Esophagus muscularis mucosa (tissue), 4 donors: ENCODE measurements at regions not wholly inside any gene's neighbourhood (a gene's known extent, or its start where the extent isn't known, plus 50 kb on each side); places are given as distances from the start of the nearest gene placed in this dataset.

Experiments
- DNase-seq: peaks from one replicate; pipeline ENCODE4 v3.0.0-alpha.2; 2017; ENCODE audit errors: extremely low spot score
- H3K27ac ChIP-seq, 4 donors: fragments of 200-600 bp; sonication (generic); replicated peaks in 1 of 4; 1 replicate in 3 of 4; 2 replicates in 1 of 4; pipeline ENCODE4 v1.5.1; 2016 to 2019; ENCODE audit warnings: mild to moderate bottlenecking in 1 of 4
- H3K27me3 ChIP-seq, 4 donors: fragments of 200-600 bp; sonication (generic); one replicate each; pipeline versions ENCODE4 v1.5.1 to v1.6.0; 2016 to 2019
- H3K36me3 ChIP-seq, 4 donors: fragments of 200-600 bp; sonication (generic); one replicate each; pipeline ENCODE4 v1.5.1; 2016 to 2019
- H3K4me1 ChIP-seq, 4 donors: fragments of 200-600 bp; sonication (generic); one replicate each; pipeline ENCODE4 v1.5.1; 2016 to 2019
- H3K4me3 ChIP-seq, 4 donors: fragments of 200-600 bp; sonication (generic); 1 replicate in 2 of 4; 2 replicates in 2 of 4; pipeline ENCODE4 v1.5.1; 2016 to 2019; ENCODE audit warnings: mild to moderate bottlenecking in 4 of 4, moderate library complexity in 1 of 4
- H3K9me3 ChIP-seq, 4 donors: fragments of 200-600 bp; sonication (generic); 1 replicate in 3 of 4; 2 replicates in 1 of 4; pipeline ENCODE4 v1.5.1; 2016 to 2019
- EP300 ChIP-seq: sonication (generic); formaldehyde crosslinking; IDR thresholded peaks from one replicate; pipeline ENCODE4 v1.6.1; 2017; ENCODE audit warnings: antibody characterized with exemption
- POLR2A ChIP-seq: fragments of 450-650 bp; IDR thresholded peaks from one replicate; pipeline ENCODE4 v1.6.1; 2017; ENCODE audit warnings: antibody characterized with exemption, moderate library complexity, mild to moderate bottlenecking, low read depth
- POLR2AphosphoS5 ChIP-seq, 2 donors: sonication (generic); formaldehyde crosslinking; IDR thresholded peaks; one replicate each; pipeline ENCODE4 v1.6.1; 2017; ENCODE audit warnings: antibody characterized with exemption in 2 of 2
- WGBS: methylation state at CpG from one replicate; pipeline ENCODE4 v1.1.5; 2018; 5-methylcytosine and 5-hydroxymethylcytosine counted together
- intact Hi-C: fragments of 100-400 bp; cut with DNase I; formaldehyde crosslinking; loops from one replicate; pipeline ENCODE4 v1.15.1; 2023
- TF ChIP-seq, protein P1 (sequence below), 3 experiments: fragments of 200-600 bp in 2 of 3; fragments of 450-650 bp in 1 of 3; sonication (generic) in 2 of 3; IDR thresholded peaks; one replicate each; pipeline ENCODE4 v1.5.1; 2017 to 2019; ENCODE audit warnings: antibody characterized with exemption in 3 of 3, mild to moderate bottlenecking in 2 of 3, moderate library complexity in 1 of 3

DNA sequence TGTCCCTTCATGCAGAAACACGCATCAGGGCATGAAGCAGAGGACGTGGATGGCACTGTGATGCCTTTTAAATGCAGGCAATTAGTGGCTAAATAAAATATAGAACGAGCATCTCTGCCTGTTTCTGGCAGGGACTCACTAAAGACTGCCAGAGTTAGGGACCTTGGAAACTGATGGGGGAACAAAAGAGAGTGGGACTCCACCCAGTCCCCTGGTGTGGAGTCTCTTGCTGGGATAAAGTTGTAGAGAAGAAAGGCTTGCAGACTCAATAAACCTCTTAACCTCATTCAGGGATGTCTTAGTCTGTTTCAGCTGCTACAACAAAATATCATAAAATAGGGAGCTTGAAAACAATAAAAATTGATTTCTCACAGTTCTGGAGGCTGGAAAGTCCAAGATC is 87.6 kb upstream of the ARAP3 start:
- no peak for DNase-seq
- Histone ChIP-seq H3K4me3 (no peak overlapping the region), H3K27me3 (no peaks in the 10 kb centered on the region), H3K36me3 (no peaks in the 10 kb centered on the region), H3K4me1 (peaks cover 3 to 18% (median 11%) of the 10 kb centered on the region in 4 donors), H3K27ac (no peak overlapping the region), H3K9me3 (no peaks in the 10 kb centered on the region)
- intact Hi-C loops = no loop called here
- TF ChIP-seq, protein P1, sequence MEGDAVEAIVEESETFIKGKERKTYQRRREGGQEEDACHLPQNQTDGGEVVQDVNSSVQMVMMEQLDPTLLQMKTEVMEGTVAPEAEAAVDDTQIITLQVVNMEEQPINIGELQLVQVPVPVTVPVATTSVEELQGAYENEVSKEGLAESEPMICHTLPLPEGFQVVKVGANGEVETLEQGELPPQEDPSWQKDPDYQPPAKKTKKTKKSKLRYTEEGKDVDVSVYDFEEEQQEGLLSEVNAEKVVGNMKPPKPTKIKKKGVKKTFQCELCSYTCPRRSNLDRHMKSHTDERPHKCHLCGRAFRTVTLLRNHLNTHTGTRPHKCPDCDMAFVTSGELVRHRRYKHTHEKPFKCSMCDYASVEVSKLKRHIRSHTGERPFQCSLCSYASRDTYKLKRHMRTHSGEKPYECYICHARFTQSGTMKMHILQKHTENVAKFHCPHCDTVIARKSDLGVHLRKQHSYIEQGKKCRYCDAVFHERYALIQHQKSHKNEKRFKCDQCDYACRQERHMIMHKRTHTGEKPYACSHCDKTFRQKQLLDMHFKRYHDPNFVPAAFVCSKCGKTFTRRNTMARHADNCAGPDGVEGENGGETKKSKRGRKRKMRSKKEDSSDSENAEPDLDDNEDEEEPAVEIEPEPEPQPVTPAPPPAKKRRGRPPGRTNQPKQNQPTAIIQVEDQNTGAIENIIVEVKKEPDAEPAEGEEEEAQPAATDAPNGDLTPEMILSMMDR (IDR thresholded peaks at IDR 0.05) = no peak
- TF ChIP-seq POLR2A (no peak), EP300 (no peak), POLR2AphosphoS5 (IDR thresholded peaks at IDR 0.05) (no peak)
- WGBS = 92% methylated on average over 3 of the region's 3 CpGs

DNA sequence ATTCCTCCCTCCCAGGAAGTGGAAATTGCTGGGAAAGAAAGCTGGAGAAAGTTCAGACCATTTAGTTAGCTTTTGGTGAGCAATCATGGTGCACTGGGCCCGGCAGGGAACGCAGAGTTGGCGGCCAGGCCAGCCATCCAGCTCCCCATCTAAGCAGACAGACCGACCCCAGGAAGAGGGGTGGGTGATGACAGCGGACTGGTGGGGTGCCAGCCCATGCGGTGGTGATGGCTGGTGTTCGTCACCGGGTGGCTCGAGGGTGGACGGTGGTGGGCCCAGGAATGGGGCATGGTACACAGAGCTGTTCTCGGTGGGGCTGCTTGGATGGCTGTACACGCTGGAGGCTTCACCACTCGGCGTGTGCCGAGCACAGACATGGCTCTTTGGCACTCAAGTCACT is 85.6 kb upstream of the ARAP3 start:
- Histone ChIP-seq H3K4me1 (peaks cover 3 to 18% (median 11%) of the 10 kb centered on the region in 4 donors), H3K9me3 (no peaks in the 10 kb centered on the region), H3K4me3 (no peak overlapping the region), H3K27me3 (no peaks in the 10 kb centered on the region), H3K27ac (no peak overlapping the region), H3K36me3 (no peaks in the 10 kb centered on the region)
- intact Hi-C loops = no loop called here
- no peak for TF ChIP-seq EP300
- no peak for TF ChIP-seq POLR2A
- TF ChIP-seq POLR2AphosphoS5 (IDR thresholded peaks at IDR 0.05) = no peak
- TF ChIP-seq, protein P1 (IDR thresholded peaks at IDR 0.05) = no peak
- no peak for DNase-seq
- 90% methylated on average over 15 of the region's 15 CpGs for WGBS

DNA sequence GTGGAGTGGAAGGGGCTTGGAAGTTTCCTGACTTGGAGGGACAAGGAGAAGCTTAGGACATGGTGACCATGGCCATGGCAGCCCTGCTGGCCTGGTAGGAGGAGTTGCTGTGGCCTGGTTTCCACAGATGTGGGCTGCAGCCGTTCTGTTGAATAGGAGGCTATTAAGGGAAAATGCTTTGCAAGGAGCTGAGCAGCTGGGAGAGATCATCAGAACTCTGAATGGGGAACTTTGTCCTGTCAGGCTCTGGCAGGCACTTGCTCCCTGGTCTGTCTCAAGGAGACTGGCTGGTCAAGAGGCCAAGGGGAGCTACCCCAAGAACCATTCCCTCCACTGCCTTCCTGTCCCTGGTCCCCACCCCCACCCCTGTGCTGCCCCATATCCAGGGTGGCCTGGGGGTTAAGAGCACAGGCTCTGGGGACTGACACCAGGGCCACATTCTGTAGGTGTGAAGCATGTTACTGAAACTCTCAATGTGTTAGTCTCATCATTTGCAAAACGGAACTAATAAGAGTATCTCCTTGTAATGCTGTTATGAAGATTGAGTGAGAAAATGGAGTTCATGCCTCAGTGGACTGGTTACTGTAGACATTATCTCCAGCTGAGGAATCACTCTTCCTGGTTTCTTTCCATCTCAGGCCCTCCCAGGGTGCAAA is 84.0 kb upstream of the ARAP3 start:
- Histone ChIP-seq H3K27ac (no peak overlapping the region), H3K4me1 (peaks cover 0 to 7% (median 5%) of the 10 kb centered on the region in 4 donors), H3K4me3 (no peak overlapping the region), H3K9me3 (no peaks in the 10 kb centered on the region), H3K27me3 (peaks cover 0 to 15% (median 0%) of the 10 kb centered on the region in 4 donors), H3K36me3 (no peaks in the 10 kb centered on the region)
- no peak for TF ChIP-seq POLR2AphosphoS5 (IDR thresholded peaks at IDR 0.05)
- no peak for TF ChIP-seq EP300
- TF ChIP-seq, protein P1 (IDR thresholded peaks at IDR 0.05) = no peak
- TF ChIP-seq POLR2A = no peak
- intact Hi-C loops = no loop called here
- WGBS = 54% methylated on average over 2 of the region's 2 CpGs
- no peak for DNase-seq

DNA sequence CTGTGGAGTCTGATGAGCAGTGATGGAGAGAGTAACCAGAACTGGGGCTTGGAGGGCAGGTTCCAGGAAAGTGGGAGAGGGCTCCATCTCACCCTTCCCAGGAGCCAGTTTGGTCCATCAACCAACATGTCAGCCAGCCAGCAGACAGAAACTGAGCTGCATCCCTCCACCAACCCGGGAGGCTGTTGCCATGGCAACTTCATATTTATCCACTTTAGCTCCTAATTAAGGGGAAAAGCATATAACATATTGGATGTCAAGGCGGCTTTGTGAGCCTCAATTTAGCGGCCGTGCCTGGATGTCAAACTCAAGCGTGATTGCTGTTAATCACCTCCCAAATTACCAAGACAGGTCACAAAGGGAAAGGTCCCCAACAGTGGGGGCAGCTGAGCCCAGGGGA is 81.5 kb upstream of the ARAP3 start:
- TF ChIP-seq, protein P1 (IDR thresholded peaks at IDR 0.05) = no peak
- TF ChIP-seq POLR2A (no peak), EP300 (no peak), POLR2AphosphoS5 (IDR thresholded peaks at IDR 0.05) (no peak)
- Histone ChIP-seq H3K36me3 (no peaks in the 10 kb centered on the region), H3K27me3 (peaks cover 0 to 39% (median 2%) of the 10 kb centered on the region in 4 donors), H3K4me1 (peaks cover 0 to 7% (median 6%) of the 10 kb centered on the region in 4 donors), H3K4me3 (no peak overlapping the region), H3K9me3 (no peaks in the 10 kb centered on the region), H3K27ac (no peak overlapping the region)
- WGBS = 87% methylated on average over 5 of the region's 5 CpGs
- intact Hi-C loops = no loop called here
- DNase-seq = no peak
